ENCODE measurements at regions not wholly inside any gene's neighbourhood (a gene's known extent, or its start where the extent isn't known, plus 50 kb on each side); places are given as distances from the start of the nearest gene placed in this dataset.

DNA sequence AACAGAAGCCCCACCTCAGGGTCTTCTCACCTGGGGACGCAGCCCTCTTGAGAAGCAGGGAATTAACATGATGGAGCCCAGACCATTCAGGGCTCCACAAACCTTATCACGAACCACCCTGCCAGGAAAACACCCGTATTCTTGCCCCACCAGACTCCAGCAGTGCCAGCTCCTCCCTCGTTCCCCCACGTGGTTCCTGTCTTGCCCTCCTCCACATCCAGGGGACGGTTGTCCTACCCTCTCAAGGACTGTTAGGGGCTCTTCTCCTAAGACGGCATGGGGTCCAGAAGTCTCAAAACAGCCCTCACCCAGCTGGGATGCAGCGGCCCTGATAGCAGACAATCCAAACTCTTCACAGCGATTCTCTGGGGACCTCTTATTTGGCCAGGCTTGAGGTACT, 372.2 kb upstream of the HS6ST1 start:
- no peak for DNase-seq (ENCODE audit: low read depth in 2 of 2)

DNA sequence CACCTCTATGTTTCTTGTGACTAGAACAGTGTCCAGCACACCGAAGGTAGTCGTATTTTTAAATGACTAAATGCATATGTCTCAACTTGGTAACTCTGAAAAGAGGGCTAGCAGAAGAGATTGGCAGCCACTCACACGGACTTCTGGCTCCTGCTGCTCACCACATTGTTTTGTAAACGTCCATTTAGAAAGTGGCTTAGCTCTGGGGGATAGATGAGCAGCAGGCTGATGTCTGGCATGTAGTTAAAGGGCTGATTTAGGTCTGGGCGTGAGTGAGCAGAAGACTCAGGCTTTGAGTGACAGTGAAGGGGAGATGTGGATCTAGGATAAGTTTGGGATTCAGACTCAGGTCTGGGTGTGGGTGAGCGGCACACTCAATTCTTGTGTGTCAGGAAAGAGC, 372.9 kb upstream of the HS6ST1 start:
- DNase-seq (ENCODE audit: low read depth in 2 of 2), result no peak

DNA sequence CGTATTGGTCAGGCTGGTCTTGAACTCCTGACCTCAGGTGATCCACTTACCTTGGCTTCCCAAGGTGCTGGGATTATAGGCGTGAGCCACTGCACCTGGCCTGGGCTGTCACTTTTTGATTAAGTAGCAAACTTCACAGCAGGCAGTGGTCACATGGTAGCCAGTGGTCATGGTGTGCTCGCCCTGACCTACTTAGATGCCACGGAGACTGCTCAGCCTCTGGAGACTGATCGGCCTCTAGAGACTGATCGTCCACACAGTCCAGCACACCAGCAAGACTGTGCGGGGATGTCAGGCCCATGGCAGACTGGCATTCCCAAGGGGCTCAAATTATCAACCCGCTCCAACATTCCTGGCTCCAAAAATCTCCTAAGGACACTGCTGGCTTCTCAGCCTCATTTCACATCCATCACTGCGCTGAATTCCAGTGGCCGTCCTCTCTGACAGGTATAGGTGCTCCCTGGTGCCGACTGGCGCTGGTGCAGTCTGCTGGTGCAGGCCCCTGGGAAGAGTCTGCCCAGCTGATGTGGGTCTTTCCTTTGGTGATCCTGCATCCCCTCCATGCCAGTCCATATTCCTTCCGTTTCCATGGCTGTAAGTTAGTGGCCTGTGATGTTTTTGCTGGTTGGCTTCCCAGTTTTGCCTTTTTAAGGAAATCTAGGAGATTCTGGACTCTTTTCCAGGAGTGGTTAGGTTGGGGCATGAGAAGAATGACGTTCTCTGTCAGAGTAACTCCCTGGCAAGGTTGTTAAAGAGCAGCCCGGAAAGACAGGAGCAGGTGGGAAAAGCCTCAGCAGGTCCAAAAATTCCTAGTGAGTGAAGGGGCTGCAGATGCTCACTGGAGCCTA, 374.5 kb upstream of the HS6ST1 start:
- DNase-seq (ENCODE audit: low read depth in 2 of 2), result no peak

DNA sequence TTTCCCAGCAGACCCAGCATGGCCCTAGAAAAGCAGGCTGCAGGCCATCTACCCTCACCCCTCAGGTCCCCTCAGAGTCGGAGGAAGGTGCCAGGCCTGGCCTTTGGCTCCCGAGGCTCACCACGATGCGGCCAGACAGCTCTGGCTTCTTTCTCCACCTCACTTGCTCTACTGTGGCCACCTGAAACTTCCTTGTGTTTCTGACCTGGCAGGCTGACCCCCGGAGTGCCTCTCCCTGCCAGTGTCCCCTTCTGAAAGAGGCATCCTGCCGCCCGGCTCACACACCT, 375.0 kb upstream of the HS6ST1 start:
- no peak for DNase-seq (ENCODE audit: low read depth in 2 of 2)

DNA sequence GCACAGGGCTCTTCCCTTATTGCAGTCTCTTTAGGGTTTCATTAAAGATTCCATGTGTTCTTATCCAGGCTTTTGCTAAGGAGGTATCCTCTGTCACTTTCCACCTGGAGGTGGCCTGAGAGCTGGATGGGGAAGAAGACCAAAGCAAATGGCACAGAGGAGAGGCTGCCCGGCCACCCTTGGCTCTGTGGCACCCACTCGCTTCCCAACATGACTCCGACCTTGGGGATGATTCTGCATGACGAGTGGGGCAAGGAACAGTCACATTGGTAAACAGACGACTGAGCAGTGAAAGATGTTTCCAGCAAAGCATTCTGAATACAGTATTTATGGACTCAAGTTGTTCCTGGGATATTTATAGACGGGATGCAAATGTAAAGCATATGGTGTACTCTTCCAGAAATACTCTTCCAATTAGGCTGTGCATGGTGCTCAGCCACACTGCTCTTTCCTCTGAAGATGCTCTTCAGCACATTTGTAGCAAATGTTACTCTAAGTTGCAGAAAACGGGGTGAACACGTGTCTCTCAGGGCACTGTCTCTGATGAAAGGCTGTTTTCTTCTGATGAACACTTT, 377.1 kb upstream of the HS6ST1 start:
- no peak for DNase-seq (ENCODE audit: low read depth in 2 of 2)

DNA sequence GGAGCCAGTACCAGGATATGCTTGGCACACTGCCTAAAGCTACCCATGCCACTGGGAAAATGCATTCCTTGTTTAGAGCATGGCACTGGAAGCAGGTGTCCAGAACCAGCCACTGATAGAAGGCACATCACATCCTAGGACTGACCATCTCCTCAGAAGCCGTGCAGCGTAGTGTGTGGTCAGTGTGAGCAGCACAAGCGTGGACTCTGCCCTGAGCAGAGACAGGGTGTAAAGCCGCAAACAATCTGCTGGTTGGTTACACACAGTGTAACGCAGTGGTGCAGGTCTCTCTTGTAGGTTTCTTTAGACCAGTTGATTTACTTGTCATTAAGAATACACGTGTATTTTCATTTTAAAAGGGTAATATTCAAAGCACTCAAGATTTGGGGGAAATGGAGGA, 377.8 kb upstream of the HS6ST1 start:
- no peak for DNase-seq (ENCODE audit: low read depth in 2 of 2)

DNA sequence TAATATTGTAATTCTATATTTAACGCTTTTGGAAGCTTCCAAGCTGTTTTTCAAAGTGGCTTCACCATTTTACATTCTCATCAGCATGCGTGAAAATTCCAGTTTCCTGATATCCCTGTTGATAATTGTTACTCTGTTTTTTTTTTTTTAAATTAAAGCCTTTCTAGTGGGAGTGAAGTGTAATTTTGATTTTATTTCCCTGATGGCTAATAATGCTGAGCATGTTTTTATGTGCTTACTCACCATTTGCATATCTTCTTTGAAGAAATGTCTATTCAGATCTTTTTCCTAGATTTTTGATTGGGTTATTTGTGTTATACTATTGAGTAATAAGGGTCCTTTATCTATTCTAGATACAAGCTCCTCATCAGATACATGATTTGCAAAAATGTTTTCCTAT, 382.8 kb upstream of the HS6ST1 start:
- no peak for DNase-seq (ENCODE audit: low read depth in 2 of 2)

DNA sequence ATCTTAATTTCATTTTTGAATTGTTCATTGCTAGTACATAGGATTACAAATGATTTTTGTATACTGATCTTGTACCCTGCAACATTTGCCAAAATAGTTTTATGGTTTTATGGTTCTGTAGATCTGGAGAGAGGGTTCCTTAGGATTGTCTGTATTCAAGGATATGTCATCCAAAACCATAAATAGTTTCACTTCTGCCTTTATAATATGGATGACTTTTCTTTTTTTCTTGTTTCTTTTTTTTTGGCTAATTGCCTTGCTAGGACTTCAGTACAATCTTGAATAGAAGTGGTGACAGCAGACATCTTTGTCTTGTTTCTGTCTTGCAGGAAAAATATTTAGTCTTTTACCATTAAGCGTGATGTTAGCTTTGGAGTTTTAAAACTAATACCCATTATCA, 383.9 kb upstream of the HS6ST1 start:
- no peak for DNase-seq (ENCODE audit: low read depth in 2 of 2)

DNA sequence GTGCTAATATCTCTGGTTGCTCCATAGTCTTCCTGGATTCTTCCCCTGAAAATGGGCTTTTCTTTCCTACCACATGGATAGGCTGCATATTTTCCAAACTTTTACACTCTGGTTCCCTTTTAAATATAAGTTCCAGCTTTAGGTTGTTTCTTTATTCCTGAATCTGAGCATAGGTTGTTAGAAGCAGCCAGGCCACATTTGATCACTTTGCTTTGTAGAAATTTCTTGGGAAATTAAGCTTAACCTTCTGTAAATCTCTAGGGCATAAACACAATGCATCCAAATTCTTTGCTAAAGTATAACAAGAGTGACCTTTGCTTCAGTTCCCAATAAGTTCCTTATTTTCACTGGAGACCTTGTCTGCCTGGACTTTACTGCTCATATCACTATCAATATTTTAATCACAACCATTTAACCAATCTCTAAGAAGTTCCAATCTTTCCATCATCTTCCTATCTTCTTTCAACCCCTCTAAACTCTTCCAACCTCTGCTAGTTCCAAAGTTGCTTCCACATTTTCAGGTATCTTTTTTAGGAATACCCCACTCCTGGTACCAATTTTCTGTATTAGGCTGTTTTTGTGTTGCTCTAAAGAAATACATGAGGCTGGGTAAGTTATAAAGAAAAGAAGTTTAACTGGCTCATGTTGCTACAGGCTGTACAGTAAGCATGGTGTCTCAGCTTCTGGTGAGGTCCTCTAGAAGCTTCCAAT, 389.6 kb upstream of the HS6ST1 start:
- no peak for DNase-seq (ENCODE audit: low read depth in 2 of 2)

DNA sequence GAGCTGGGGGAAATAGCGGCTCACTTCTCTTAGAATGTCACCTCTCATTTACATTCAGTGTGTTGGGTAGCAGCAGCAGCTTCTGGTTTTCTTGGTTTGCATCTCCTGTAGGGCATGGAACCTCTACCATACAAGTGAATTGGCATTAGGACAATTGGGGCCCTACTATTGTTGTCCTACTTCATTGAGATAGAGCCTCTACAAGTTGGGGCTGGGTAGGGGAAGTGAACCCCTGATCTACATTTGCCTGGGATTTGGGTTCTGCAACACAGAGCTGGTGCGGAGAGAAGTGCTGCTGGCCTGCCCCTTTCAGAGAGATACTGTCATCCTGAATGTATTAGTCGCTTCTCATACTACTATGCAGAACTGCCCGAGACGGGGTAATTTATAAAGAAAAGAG, 391.6 kb upstream of the HS6ST1 start:
- DNase-seq (ENCODE audit: low read depth in 2 of 2), result no peak

DNA sequence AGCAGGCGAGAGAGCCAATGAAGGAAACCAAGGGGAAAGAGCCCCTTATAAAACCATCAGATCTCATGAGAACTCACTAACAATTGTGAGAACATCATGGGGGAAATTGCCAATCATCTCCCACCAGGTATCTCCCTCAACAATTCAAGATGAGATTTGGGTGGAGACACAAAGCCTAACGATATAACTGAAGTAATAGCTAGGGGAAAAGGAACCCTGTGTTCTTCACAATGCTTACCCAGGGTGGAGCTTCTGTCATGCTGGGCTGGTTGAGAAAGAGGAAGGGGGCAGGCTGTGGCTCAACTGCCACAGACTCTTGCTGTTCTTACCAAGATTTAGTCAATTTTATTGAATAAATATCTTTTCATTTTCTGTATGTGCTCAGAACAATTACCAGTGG, 392.1 kb upstream of the HS6ST1 start:
- DNase-seq (ENCODE audit: low read depth in 2 of 2), result no peak

DNA sequence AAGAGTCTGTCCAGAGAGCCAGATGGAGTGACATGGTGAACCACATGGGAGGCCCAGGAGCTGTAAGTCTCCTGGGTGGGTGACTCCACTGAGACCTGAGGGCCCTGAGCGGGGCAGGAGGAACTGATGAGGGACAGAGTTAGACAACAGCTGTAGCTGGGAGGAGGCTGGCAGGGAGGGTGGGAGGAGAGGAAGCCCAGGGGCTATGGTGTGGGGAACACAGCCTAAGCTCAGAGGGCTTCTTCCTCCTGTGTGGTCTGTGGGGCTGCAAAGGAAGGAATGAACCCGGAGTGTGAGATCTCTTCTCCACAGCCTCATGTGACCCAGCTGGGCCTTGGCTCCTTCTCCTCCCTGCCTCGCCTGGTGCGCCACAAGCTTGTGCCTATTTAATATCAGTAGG, 395.6 kb upstream of the HS6ST1 start:
- no peak for DNase-seq (ENCODE audit: low read depth in 2 of 2)

DNA sequence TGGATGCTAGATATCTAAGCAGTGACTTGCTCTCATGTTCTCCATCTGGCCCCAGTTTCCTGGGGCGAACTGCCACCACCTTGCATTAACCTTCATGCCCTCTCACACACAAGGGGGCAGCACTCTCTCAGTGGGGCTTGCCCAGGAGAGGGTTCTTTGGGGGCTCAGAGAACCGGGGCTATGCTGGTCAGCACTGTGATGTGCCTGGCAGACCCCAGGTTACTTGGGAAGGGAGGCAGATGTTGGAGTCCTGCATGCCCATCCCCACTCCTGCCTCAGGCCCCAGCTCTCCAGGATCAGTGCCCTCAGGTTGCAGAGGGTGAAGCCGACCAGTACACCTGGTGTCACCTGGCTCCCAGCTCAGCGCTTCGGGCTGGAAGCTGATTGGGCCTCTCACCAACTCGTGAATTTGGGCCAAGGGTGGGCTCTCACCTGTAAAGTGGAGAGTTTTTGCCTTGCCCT, 396.2 kb upstream of the HS6ST1 start:
- DNase-seq (ENCODE audit: low read depth in 2 of 2), result no peak

DNA sequence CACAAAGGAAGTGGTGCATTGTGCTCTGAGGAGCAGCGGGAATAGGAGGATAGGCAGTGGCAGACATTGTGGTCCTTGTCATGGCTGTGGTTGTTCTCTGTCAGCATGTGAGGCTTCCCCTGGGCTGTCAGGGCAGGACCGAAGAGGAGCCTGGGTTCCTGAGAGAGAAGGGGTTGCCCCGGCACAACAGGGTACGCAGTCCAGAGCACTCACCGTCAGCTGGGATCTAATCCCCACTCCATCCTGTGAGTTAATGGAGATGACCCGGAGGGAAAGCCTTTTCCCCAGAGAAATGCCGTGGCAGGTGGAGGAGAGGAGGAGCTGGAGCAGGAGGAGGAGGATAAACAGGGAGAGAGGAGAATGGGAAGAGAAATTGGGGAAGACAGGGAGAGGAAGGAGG, 396.7 kb upstream of the HS6ST1 start:
- no peak for DNase-seq (ENCODE audit: low read depth in 2 of 2)

DNA sequence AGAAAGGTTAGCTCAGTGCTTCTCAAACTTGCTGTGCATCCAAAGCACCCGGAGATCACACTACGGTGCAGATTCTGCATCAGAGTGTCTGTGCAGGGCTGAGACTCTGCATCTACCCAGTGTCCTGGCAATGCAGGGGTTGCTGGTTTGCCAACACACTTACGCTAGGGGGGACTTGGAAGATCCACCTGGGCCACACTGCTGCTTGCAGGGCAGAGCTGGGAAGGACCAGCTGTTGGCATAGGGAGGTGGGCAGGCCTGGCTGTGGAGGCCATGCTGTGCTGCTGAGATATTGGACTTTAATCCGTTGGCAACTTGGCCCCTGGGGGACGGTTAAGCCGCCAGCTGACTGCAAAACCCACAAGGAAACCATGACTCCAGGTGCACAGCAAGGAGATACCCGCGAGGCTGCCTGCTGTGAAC, 397.6 kb upstream of the HS6ST1 start:
- no peak for DNase-seq (ENCODE audit: low read depth in 2 of 2)

DNA sequence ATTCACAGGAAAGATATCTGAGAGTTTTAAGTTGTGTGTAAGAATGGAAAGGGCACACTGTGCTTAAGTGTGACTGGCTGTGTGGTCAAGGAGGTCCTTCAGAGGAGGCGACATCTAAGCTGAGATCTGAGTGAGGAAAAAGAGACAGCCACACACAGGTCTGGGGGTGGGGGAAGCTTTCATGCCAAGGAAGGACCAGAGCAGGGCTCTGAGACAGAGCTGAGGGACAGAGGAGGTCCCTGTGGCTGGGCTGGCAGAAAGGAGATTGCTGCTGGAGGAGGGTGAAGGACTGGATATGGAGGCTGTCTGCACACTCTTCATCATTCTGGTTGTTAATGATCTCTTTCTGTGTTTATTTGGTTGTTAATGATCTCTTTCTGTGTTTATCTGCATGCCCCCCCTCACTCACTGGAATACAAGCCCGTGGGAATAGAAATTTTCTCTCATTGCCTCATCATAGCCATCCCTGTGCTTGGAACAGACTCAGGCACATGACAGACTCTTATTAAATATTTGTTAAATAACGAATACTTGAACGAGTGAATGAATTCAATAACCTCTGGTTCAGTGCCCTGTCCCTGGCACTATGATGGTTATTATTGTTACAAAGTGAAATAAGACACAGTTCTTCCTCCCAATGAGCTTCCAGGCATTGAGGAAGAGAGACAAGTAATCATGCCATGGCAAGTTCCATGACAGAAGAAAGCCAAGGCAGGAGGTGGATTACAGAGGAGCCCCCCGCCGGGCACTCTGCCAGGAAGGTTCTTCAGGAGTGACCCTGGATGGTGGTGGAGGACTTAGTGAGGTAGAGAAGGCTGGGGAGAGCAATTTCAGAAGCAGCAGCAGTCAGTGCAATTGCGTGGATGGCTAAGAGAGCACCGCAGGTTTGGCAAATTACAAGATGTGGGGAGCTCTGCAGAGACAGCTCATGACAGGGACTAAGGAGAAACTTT, 399.4 kb upstream of the HS6ST1 start:
- no peak for DNase-seq (ENCODE audit: low read depth in 2 of 2)

DNA sequence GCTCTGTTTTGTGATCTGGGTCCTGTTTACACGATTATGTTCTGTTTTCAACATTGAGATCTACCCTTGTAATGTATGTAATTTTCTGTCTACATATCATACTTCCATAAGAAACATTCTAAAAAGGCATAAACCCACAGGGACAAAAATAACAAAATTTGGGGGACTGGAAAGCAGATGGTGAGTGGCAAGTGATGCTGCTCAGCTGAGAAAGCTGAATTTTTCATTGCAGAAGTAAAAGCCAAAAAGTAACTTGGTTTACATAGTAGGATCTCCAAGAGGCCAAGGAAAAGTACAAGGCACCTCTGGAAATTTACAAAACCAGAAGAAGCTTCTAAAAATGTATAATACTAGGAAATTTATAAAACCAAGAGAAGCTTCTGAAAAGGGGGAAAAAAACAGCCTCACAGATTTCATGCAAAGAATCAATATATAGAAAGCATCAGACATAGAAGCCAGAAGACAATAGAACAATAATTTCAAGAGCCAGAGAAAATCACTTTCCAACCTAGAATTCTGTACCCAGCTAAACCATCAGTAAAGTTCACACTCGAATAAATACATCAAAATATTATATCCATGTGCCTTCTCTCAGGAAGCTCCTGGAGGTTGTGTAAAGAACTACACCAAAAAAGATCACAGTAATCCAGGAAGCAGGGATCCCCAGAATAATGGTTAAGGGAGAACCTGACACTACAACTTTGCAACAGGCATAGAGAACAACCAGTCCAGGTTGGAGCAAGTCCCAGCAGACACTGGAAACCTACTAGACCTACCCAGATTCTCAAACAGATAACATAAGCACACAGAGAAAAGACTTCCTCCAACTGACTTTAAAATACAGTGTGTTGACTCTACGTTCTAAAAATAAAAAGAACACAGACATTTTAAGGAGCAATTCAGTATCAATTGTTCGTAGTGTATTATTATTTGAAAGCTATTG, 401.7 kb upstream of the HS6ST1 start:
- no peak for DNase-seq (ENCODE audit: low read depth in 2 of 2)

DNA sequence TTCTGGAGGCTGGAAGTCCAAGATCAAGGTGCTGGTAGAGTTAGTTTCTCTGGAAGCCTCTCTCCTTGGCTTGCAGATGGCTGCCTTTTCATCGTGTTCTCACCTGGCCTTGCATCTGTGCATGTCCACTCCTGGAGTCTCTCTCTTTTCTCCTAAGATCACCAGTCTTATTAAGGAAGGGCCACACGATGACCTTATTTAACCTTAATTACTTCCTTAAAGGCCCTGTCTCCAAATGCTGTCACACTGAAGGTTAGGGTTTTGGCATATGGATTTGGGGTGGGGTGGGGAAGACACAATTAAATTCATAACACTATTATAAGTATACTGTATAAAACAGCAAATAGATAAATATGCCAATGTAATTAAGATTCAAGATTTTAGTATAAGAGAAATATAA, 402.4 kb upstream of the HS6ST1 start:
- DNase-seq (ENCODE audit: low read depth in 2 of 2), result no peak

DNA sequence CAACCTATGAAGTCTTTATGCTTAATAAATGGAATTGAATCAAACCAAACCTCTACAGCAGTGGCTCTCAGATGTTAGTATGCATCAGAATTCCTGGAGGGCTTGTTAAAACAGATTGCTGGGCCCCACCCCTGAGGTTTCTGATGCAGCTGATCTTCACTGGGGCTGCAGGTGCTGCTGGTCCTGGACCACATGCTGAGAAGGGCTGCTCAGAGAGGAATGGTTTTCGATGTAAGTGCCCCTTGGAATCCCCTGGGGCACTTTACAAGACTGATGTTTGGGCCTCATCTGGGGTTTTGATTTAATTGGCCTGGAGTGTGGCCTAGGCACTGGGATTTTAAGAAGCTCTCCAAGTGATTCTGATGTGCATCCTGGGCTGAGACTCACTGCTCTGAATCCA, 403.8 kb upstream of the HS6ST1 start:
- DNase-seq (ENCODE audit: low read depth in 2 of 2), result no peak

DNA sequence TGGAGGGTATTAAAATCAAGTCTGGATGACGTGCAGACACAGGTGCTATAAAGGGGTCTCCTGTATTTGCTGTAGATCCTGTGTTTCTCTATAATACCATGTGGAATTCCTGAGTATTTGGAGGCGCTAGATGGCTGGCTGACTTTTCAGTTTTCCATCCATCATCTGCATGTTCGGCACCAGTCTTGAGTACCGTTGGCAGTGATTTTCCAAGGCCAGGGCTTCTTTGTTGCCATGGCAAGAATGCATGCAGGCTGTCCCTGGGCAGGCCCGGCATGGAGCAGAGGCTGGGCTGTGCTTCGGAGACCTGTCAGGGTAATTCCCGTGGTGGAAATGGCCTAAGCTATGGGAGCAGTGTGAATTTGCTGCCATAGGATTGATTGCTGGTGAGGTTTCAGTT, 405.9 kb upstream of the HS6ST1 start:
- DNase-seq (ENCODE audit: low read depth in 2 of 2), result no peak

DNA sequence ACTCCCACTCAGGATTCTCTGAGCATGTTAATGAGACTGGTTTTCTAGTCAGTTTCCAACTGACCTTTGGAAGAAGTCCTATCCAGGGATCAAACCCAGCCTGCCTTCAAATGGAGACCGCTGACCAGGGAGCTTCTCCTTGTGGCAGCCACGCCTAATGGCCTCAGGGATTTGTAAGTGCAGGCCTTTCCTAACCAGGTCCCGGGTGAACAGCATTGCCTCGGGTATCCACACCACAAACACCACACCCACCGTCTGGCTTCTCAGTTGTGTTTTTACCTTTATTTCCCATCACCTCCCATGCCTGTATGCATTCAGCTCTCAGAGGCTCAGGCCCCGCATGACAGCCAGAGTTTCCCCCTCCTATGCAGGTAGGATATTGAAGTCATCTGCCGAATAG, 406.3 kb upstream of the HS6ST1 start:
- DNase-seq (ENCODE audit: low read depth in 2 of 2), result no peak
